ENCODE measurements at regions not wholly inside any gene's neighbourhood (a gene's known extent, or its start where the extent isn't known, plus 50 kb on each side); places are given as distances from the start of the nearest gene placed in this dataset.
"Not testable (repeated sequence)": the region's sequence is repeated elsewhere in the genome, so short reads cannot be mapped to it uniquely, and the experiment has no call there.

DNA sequence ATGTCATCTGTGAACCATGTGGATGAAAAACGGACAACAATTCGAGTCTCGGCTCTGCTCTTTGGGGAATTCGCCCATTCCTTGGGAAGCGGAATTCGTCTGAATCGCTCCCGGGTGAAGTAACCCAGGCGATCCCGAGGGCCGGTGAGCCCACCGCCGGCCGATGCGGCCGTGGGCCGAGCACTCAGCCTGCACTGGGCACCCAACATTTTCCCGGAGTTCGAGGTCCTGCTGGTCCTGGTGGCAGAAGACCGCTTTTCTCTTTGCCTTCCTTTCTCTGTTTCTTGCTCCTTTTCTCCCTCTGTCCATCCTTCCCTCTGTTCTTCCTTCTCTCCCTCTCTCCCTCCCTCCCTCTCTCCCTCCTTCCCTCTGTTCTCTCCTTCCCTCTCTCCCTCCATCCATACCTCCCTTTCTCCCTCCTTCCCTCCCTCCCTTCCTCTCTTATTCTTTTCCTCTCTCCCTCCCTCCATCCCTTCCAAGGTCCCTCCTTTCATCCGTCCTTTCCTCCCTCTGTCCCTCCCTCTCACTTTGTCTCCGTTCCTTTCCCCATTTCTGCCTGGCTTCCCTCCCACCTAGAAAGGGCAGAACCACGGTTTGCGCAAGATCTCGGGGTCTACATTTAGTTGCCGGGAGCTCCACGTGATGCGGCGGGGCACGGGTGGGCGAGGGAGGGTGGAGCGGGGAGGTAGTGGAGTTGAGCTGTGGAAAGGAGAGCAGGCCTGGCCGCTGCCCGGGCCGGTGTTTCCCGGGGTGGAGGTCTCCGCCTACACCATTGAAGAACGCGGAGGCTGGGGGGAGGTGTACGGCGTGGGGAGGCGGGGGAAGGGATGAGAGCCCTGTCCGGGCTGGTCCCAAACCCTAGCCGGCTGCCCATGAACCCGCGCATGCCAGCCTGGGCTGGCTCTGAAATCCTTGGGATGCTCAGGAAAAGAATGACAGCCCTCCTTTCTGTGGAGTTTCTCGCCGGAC is 363.8 kb upstream of the DEFB115 start:
- DNase-seq; ATAC-seq; intact Hi-C loops (cut with DNase I, micrococcal nuclease): not testable (repeated sequence)

DNA sequence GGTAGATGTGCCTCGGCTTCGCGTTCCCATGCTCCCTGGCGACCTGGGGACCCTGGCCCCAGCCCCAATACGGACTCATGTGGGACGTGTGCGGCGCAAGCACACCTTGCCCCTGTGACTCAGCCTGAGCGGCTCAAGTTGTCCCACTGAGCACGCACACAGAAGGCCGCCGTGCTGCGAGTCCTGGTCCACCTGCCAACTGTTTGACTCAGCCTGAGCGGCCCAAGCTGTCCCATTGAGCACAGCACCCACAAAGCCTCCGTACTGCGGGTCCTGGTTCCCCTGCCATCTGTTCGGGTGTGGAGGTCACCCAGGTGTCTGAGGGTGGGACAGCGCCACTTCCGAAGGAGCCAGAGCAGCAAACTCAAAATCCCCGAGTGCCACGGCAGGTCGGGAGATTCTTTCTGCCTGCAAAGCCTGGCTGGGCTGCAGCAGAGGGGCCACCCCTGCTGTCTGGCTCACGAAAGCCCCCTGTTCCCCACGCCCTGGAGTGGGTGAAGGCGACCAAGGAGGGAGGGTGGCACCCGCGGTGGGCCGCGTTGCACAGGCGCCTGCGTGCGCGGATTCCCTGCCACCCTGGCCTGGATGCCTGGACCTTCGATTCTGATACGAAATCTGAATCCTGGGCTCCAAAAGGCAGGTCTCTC is 362.6 kb upstream of the DEFB115 start:
- intact Hi-C loops (cut with DNase I, micrococcal nuclease); ATAC-seq; DNase-seq: not testable (repeated sequence)

GRCh38 chr20:30895354-30895711 is 362.1 kb upstream of the DEFB115 start:
- DNase-seq; intact Hi-C loops (cut with DNase I, micrococcal nuclease); ATAC-seq: not testable (repeated sequence)

DNA sequence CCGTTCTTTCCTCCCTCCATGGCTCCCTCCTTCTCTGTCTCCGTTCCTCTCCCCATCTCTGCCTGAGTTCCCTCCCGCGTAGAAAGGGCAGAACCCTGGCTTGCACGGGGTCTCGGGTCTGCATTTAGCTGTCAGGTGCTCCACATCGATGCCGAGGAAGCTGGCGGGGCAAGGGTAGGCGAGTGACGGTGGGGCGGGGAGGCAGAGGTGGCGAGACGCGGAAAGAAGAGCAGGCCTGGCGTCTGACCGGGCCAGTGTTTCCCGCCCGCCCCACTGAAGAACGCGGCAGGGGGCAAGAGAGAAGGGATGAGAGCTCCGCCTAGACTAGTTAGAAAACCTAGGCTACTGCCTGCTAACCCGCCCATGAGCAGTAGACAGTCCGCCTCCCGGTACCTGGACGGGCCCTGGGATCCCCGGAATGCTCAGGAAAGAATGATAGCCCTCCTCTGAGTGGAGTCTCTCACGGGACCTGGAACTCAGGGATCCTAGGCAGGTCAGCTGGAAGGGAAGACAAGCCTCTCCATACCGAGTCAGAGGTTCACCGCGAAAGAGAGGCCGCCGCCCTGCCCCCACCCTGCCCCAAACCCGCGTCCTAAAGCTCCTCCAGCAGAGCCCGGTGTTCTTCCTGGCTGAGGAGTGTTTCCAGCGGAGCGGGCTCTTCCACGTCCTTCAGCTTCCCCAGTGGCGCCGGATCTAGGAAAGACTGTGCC is 357.9 kb upstream of the DEFB115 start:
- peak in 1 of 2 donors; percentile 28 for DNase-seq
- intact Hi-C loops (cut with DNase I, micrococcal nuclease); ATAC-seq: not testable (repeated sequence)

DNA sequence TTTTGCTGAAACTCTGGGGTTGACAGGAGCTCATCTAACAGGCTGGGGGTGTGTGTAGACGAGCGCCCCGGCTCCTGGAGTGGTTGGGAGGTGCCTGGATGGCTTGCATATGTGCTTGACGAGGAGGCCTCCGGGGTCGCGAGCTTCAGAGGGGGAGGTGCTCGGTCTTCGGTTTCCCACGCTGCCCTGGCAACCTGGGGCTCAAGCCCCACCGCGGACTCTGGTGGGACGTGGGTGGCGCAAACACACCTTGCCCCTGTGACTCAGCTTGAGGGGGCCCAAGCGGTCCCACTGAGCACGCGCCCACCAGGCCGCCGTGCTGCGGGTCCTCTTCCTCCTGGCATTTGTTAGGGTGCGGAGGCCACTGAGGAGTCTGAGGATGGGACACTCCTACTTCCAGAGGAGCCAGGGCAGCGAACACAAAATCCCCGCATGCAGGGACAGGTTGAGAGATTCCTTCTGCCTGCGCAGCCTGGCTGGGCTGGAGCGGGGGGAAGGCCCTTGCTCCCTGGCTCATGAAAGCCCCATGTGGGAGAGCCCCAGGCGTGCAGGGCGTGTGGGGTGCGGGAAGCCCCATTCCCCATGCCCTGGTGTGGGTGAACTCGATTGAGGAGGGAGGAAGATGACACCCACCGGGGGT is 357.3 kb upstream of the DEFB115 start:
- ATAC-seq; intact Hi-C loops (cut with DNase I, micrococcal nuclease): not testable (repeated sequence)

GRCh38 chr20:30905231-30905630 is 352.2 kb upstream of the DEFB115 start:
- intact Hi-C loops (cut with DNase I, micrococcal nuclease); ATAC-seq; DNase-seq: not testable (repeated sequence)

More for the DNA sequence above, 357.3 kb upstream of the DEFB115 start:
- DNase-seq = not testable (repeated sequence)

- ATAC-seq (no peak), DNase-seq (no peak)
- intact Hi-C loops (cut with DNase I, micrococcal nuclease) = no loop called here
Observed at GRCh38 chr20:30910937-30911725, 346.3 kb upstream of the DEFB115 start.

DNA sequence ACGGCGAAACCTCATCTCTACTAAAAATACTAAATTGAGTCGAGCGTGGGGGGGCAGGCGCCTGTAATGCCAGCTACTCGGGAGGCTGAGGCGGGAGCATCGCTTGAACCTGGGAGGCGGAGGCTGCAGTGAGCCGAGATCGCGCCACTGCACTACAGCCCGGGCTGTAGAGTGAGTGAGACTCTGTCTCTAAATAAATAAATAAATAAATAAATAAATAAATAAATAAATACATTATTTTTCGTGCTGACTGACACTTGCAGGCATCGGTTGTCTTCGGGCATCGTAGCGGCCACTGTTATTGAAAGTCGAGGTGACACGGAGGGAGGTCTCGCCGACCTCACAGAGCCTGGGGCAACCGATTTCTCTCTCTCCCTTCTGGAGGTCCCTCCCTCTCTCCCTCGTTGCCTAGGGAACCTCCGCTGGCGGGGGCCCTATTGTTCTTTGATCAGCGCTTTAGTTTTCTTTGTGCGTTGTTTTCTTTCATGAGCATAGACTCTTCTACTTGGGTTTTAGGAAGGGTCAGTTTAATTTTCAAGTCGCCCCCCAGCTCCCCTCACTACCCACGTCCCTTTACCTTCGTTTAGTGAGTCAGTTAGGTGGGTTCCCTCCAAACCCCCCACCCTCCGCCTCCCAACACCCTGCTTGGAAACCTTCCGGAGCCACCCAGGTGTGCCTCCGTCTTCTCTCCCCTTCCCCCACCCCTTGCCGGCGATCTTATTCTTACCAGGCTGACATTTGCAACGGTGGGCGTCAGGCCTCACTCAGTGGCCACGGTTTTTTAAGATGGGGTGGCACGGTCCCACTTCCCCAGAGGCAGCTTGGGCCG is 345.4 kb upstream of the DEFB115 start:
- intact Hi-C loops (cut with DNase I, micrococcal nuclease); ATAC-seq; DNase-seq: not testable (repeated sequence)

DNA sequence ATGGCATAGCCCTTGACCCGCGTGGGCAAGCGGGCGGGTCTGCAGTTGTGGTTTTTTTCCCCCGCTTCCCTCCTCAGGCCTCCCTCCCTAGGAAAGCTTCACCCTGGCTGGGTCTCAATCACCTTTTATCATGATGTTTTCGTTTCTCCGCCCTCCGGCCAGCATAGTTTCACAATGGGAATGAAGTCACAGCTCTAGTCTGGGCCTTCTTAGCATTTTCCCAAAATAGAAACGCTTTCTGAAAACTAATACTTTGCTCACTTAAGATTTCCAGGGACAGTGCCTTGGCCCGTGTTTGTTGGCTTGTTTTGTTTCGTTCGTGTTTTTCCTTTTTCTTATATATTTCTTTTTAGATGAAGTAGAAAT is 344.8 kb upstream of the DEFB115 start:
- DNase-seq; ATAC-seq; intact Hi-C loops (cut with DNase I, micrococcal nuclease): not testable (repeated sequence)

GRCh38 chr20:30916404-30916803 is 341.1 kb upstream of the DEFB115 start:
- ATAC-seq; DNase-seq; intact Hi-C loops (cut with DNase I, micrococcal nuclease): not testable (repeated sequence)

DNA sequence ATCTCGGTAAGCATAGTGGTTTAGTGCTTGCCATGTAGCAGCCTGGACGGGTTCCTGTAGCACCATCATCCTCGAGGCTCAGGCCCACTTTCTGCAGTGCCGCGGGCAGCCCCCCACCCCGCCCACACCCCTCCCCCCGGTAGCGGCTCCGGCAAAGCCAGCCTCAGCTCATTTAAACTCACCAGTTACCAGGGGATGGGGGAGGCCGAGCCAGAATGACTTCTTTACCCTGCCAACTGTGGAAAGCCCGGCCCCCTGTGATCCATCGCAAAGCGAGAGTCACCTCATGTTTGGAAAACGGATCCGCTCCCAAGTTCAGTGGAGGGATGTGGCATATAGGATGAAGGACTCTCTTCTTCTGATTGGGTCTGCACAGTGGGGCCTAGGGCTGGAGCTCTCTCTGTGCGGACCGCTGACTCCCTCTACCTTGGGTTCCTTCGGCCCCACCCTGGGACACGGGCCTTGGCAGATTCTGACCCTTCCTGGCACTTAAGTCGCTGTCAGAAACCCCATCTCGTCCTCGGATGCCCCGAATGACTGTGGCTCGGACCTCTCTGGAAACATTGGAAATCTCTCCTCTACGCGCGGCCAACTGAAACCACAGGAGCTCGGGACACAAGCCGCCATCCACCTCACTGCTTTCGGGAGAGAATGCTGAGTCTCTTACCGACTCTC is 337.8 kb upstream of the DEFB115 start:
- intact Hi-C loops (cut with DNase I, micrococcal nuclease) = no loop called here
- no peak for DNase-seq
- no peak for ATAC-seq

- DNase-seq (no peak), ATAC-seq (no peak)
- intact Hi-C loops (cut with DNase I, micrococcal nuclease) = no loop called here
Observed at GRCh38 chr20:30921286-30922071, 336.0 kb upstream of the DEFB115 start.

DNA sequence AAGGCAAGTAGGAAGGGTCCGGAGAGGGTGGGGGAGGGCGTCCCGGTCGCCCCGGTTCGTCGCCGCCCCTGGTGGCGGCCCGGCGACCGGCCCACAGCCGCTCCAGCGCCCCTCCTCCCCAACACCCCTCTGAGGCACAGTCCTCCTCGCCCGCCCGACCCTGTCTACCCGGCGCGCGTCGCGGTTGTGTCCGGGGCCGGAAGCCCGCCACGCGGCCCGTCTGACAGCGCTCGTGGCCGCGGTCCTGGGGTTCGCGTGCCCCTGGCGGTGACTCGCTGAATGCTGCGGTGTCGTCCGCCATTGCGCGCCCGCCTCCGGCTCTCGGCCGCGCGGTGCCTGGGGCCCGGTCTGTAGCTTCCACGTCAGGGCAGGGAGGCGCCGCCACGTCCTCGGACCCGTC is 335.3 kb upstream of the DEFB115 start:
- ATAC-seq (no peak), DNase-seq (no peak)
- intact Hi-C loops (cut with DNase I, micrococcal nuclease) = no loop called here

DNA sequence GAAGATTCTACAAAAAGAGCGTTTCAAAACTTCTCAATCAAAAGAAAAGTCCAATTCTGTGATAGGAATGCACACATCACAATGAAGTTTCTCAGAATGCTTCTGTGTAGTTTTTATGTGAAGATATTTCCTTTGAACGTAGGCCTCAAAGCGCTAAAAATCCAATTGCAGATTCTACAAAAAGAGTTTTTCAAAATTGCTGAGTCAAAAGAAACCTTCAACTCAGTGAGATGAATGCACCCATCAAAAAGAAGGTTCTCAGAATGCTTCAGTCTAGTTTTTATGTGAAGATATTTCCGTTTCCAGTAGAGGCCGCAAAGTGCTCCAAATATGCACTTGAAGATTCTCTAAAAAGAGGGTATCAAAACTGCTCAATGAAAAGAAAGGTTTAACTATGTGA is 319.7 kb upstream of the DEFB115 start:
- ATAC-seq (no peak), DNase-seq (no peak)
- intact Hi-C loops (cut with DNase I, micrococcal nuclease) = no loop called here

GRCh38 chr20:30949761-30950160 is 307.7 kb upstream of the DEFB115 start:
- ATAC-seq = no peak
- intact Hi-C loops (cut with DNase I, micrococcal nuclease) = no loop called here

GRCh38 chr20:30951088-30951487 is 306.4 kb upstream of the DEFB115 start:
- intact Hi-C loops (cut with DNase I, micrococcal nuclease); DNase-seq; ATAC-seq: not testable (repeated sequence)

More at GRCh38 chr20:30949761-30950160, 307.7 kb upstream of the DEFB115 start:
- DNase-seq = no peak

All from left colon (tissue), 2 donors.